SK-N-SH treated with all-trans-retinoic acid at 6 μM for 48 hours (cell line): ENCODE measurements at regions not wholly inside any gene's neighbourhood (a gene's known extent, or its start where the extent isn't known, plus 50 kb on each side); places are given as distances from the start of the nearest gene placed in this dataset.

ENCODE experiments used
- ARNTL ChIP-seq: fragments of 450-650 bp; formaldehyde crosslinking; IDR thresholded peaks from 2 replicates; pipeline ENCODE4 v1.5.0; 2020; ENCODE audit warnings: low read depth, mild to moderate bottlenecking, moderate library complexity, borderline replicate concordance
- GLIS3 ChIP-seq: fragments of 250-450 bp; sonication (Bioruptor Pico); IDR thresholded peaks from 2 replicates; pipeline ENCODE4 v1.5.0; 2020; ENCODE audit warnings: mild to moderate bottlenecking, moderate library complexity
- RARB ChIP-seq: fragments of 250-450 bp; sonication (Bioruptor Pico); IDR thresholded peaks from 2 replicates; pipeline ENCODE4 v1.8.0; 2021; ENCODE audit warnings: mild to moderate bottlenecking, moderate library complexity
- TOX ChIP-seq: fragments of 250-450 bp; sonication (Bioruptor Pico); IDR thresholded peaks from 2 replicates; pipeline ENCODE4 v1.8.0; 2021; ENCODE audit warnings: mild to moderate bottlenecking, moderate library complexity, borderline replicate concordance
- ZFP3 ChIP-seq: fragments of 250-450 bp; sonication (Bioruptor Pico); IDR thresholded peaks from 2 replicates; pipeline ENCODE4 v1.5.0; 2020; ENCODE audit warnings: mild to moderate bottlenecking, moderate library complexity
- ZFP30 ChIP-seq: fragments of 450-650 bp; formaldehyde crosslinking; IDR thresholded peaks from 2 replicates; pipeline ENCODE4 v1.5.0; 2022; ENCODE audit warnings: mild to moderate bottlenecking, moderate library complexity
- TF ChIP-seq, protein P1 (sequence below): fragments of 250-450 bp; sonication (Bioruptor Pico); IDR thresholded peaks from 2 replicates; pipeline ENCODE4 v1.8.0; 2021; ENCODE audit warnings: low read depth, mild to moderate bottlenecking, moderate library complexity, borderline replicate concordance
- TF ChIP-seq, protein P2 (sequence below): fragments of 250-450 bp; sonication (Bioruptor Pico); IDR thresholded peaks from 2 replicates; pipeline ENCODE4 v1.8.0; 2020; ENCODE audit warnings: mild to moderate bottlenecking, moderate library complexity, borderline replicate concordance

GRCh38 chr4:111985426-111985825 lies 159.8 kb upstream of the FAM241A start:
- TF ChIP-seq GLIS3 (CRISPR knock-in tag) (no peak), ARNTL (CRISPR knock-in tag) (no peak), RARB (CRISPR knock-in tag) (no peak), ZFP3 (CRISPR knock-in tag) (no peak), ZFP30 (CRISPR knock-in tag) (no peak), TOX (CRISPR knock-in tag) (no peak)
- TF ChIP-seq, protein P1, sequence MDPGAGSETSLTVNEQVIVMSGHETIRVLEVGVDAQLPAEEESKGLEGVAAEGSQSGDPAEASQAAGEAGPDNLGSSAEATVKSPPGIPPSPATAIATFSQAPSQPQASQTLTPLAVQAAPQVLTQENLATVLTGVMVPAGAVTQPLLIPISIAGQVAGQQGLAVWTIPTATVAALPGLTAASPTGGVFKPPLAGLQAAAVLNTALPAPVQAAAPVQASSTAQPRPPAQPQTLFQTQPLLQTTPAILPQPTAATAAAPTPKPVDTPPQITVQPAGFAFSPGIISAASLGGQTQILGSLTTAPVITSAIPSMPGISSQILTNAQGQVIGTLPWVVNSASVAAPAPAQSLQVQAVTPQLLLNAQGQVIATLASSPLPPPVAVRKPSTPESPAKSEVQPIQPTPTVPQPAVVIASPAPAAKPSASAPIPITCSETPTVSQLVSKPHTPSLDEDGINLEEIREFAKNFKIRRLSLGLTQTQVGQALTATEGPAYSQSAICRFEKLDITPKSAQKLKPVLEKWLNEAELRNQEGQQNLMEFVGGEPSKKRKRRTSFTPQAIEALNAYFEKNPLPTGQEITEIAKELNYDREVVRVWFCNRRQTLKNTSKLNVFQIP: no peak
- TF ChIP-seq, protein P2, sequence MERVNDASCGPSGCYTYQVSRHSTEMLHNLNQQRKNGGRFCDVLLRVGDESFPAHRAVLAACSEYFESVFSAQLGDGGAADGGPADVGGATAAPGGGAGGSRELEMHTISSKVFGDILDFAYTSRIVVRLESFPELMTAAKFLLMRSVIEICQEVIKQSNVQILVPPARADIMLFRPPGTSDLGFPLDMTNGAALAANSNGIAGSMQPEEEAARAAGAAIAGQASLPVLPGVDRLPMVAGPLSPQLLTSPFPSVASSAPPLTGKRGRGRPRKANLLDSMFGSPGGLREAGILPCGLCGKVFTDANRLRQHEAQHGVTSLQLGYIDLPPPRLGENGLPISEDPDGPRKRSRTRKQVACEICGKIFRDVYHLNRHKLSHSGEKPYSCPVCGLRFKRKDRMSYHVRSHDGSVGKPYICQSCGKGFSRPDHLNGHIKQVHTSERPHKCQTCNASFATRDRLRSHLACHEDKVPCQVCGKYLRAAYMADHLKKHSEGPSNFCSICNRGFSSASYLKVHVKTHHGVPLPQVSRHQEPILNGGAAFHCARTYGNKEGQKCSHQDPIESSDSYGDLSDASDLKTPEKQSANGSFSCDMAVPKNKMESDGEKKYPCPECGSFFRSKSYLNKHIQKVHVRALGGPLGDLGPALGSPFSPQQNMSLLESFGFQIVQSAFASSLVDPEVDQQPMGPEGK: no peak
